Suprapubic skin (tissue), 4 donors: ENCODE measurements at regions not wholly inside any gene's neighbourhood (a gene's known extent, or its start where the extent isn't known, plus 50 kb on each side); places are given as distances from the start of the nearest gene placed in this dataset.

Experiments used
- DNase-seq, 2 donors: peaks; one replicate each; pipeline ENCODE4 v3.0.0-alpha.2; 2019; ENCODE audit warnings: low spot score in 2 of 2
- H3K27ac ChIP-seq: fragments of 200-600 bp; sonication (generic); one replicate; pipeline ENCODE4 v1.5.1; 2019
- H3K27me3 ChIP-seq: fragments of 200-600 bp; sonication (generic); one replicate; pipeline ENCODE4 v1.5.1; 2019
- H3K36me3 ChIP-seq: fragments of 200-600 bp; sonication (generic); one replicate; pipeline ENCODE4 v1.5.1; 2019
- H3K4me1 ChIP-seq: fragments of 200-600 bp; sonication (generic); one replicate; pipeline ENCODE4 v1.5.1; 2019
- H3K4me3 ChIP-seq: fragments of 200-600 bp; sonication (generic); one replicate; pipeline ENCODE4 v1.5.1; 2019; ENCODE audit warnings: mild to moderate bottlenecking
- H3K9me3 ChIP-seq: fragments of 200-600 bp; sonication (generic); one replicate; pipeline ENCODE4 v1.5.1; 2019
- EP300 ChIP-seq: sonication (generic); formaldehyde crosslinking; IDR thresholded peaks from one replicate; pipeline ENCODE4 v1.6.1; 2017; ENCODE audit warnings: antibody characterized with exemption
- POLR2A ChIP-seq, 2 donors: fragments of 450-650 bp; IDR thresholded peaks; one replicate each; pipeline ENCODE4 v1.6.1; 2017; ENCODE audit warnings: antibody characterized with exemption in 2 of 2, mild to moderate bottlenecking in 2 of 2, moderate library complexity in 2 of 2
- POLR2AphosphoS5 ChIP-seq, 3 donors: sonication (generic); formaldehyde crosslinking; IDR thresholded peaks; one replicate each; pipeline ENCODE4 v1.6.1; 2017; ENCODE audit warnings: antibody characterized with exemption in 3 of 3
- WGBS: methylation state at CpG from one replicate; pipeline ENCODE4 v1.1.5; 2018; 5-methylcytosine and 5-hydroxymethylcytosine counted together
- TF ChIP-seq, protein P1 (sequence below), 2 donors: fragments of 200-600 bp in 1 of 2; fragments of 450-650 bp in 1 of 2; sonication (generic) in 1 of 2; IDR thresholded peaks; one replicate each; pipeline ENCODE4 v1.5.1; 2016 to 2019; ENCODE audit warnings: antibody characterized with exemption in 2 of 2, mild to moderate bottlenecking in 1 of 2, moderate library complexity in 1 of 2

- peaks cover 11% of the 10 kb centered on the region for H3K4me1 ChIP-seq
- H3K9me3 ChIP-seq, result no peaks in the 10 kb centered on the region
- no peak overlapping the region for H3K27ac ChIP-seq
- DNase-seq, result no peak
- H3K27me3 ChIP-seq, result no peaks in the 10 kb centered on the region
- 73% methylated on average over 2 of the region's 2 CpGs for WGBS
- TF ChIP-seq, protein P1, sequence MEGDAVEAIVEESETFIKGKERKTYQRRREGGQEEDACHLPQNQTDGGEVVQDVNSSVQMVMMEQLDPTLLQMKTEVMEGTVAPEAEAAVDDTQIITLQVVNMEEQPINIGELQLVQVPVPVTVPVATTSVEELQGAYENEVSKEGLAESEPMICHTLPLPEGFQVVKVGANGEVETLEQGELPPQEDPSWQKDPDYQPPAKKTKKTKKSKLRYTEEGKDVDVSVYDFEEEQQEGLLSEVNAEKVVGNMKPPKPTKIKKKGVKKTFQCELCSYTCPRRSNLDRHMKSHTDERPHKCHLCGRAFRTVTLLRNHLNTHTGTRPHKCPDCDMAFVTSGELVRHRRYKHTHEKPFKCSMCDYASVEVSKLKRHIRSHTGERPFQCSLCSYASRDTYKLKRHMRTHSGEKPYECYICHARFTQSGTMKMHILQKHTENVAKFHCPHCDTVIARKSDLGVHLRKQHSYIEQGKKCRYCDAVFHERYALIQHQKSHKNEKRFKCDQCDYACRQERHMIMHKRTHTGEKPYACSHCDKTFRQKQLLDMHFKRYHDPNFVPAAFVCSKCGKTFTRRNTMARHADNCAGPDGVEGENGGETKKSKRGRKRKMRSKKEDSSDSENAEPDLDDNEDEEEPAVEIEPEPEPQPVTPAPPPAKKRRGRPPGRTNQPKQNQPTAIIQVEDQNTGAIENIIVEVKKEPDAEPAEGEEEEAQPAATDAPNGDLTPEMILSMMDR (IDR thresholded peaks at IDR 0.05), result no peak
- TF ChIP-seq POLR2A (IDR thresholded peaks at IDR 0.05) (no peak), EP300 (no peak), POLR2AphosphoS5 (IDR thresholded peaks at IDR 0.05) (no peak)
- H3K36me3 ChIP-seq, result no peaks in the 10 kb centered on the region
- no peak overlapping the region for H3K4me3 ChIP-seq
Observed at GRCh38 chr10:33506391-33506790, 171.9 kb upstream of the NRP1 start.

DNA sequence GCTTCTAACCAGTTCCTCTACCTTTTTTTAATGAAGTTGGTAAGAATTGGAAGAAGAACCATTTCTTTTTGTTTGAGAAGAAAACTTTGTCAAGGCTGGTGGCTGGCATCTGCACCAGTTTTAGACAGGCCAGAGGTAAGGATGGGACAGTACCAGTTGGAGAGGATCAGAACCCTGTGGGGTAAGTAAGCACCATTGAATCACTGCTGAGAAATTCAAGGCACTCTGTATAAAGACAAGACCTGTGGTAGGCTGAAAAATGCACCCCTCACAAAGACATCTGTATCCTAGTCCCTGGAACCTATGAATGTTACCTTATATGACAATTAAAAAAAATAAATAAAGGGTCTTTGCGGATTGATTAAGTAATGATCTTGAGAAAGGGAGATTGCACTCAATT lies 166.7 kb upstream of the NRP1 start:
- Histone ChIP-seq H3K4me1 (no peaks in the 10 kb centered on the region), H3K9me3 (no peaks in the 10 kb centered on the region), H3K4me3 (no peak overlapping the region), H3K36me3 (no peaks in the 10 kb centered on the region), H3K27me3 (no peaks in the 10 kb centered on the region), H3K27ac (no peak overlapping the region)
- TF ChIP-seq, protein P1 (IDR thresholded peaks at IDR 0.05), result no peak
- no peak for TF ChIP-seq POLR2A (IDR thresholded peaks at IDR 0.05)
- no peak for TF ChIP-seq POLR2AphosphoS5 (IDR thresholded peaks at IDR 0.05)
- TF ChIP-seq EP300, result no peak
- no peak for DNase-seq
- 91% methylated on average over 1 of the region's 1 CpG for WGBS

DNA sequence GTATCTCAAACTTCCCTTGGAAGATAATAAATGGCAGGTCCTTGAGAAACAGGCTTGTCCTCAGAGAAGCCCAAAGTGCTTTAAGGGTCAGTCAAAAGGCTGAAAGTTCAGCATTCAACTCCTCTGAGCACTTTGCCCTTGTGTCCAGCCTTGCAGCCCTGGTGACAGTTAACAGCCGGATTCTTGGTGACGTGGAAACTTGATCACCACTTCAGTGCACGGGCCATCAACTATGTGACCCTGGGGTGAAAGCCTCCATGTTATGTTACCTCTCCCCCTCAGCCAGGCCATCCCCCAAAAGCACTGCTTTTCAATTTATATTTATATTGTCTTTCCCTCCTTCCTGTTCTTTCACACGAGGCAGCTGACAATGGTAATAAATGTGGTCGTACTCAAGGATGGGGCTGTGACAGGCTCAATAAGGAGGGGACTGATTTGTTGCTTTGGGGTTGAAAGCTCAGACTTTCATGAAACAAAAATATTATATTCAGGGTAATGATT lies 164.0 kb upstream of the NRP1 start:
- WGBS, result 83% methylated on average over 5 of the region's 5 CpGs
- H3K4me1 ChIP-seq, result no peaks in the 10 kb centered on the region
- DNase-seq, result no peak
- no peaks in the 10 kb centered on the region for H3K36me3 ChIP-seq
- H3K27me3 ChIP-seq, result no peaks in the 10 kb centered on the region
- H3K9me3 ChIP-seq, result no peaks in the 10 kb centered on the region
- no peak overlapping the region for H3K27ac ChIP-seq
- TF ChIP-seq POLR2AphosphoS5 (IDR thresholded peaks at IDR 0.05) (no peak), POLR2A (IDR thresholded peaks at IDR 0.05) (no peak), EP300 (no peak)
- TF ChIP-seq, protein P1 (IDR thresholded peaks at IDR 0.05), result no peak
- no peak overlapping the region for H3K4me3 ChIP-seq

GRCh38 chr10:33497338-33497737 lies 162.9 kb upstream of the NRP1 start:
- no peak for TF ChIP-seq EP300
- no peak for TF ChIP-seq POLR2AphosphoS5 (IDR thresholded peaks at IDR 0.05)
- no peak for TF ChIP-seq POLR2A (IDR thresholded peaks at IDR 0.05)
- TF ChIP-seq, protein P1 (IDR thresholded peaks at IDR 0.05), result no peak
- H3K27ac ChIP-seq, result no peak overlapping the region

GRCh38 chr10:33496096-33496495 lies 161.6 kb upstream of the NRP1 start:
- Histone ChIP-seq H3K36me3 (no peaks in the 10 kb centered on the region), H3K4me1 (no peaks in the 10 kb centered on the region), H3K4me3 (no peak overlapping the region), H3K27me3 (no peaks in the 10 kb centered on the region), H3K27ac (no peak overlapping the region), H3K9me3 (no peaks in the 10 kb centered on the region)
- TF ChIP-seq, protein P1 (IDR thresholded peaks at IDR 0.05), result no peak
- TF ChIP-seq POLR2A (IDR thresholded peaks at IDR 0.05), result no peak
- no peak for TF ChIP-seq EP300
- TF ChIP-seq POLR2AphosphoS5 (IDR thresholded peaks at IDR 0.05), result no peak
- DNase-seq, result no peak
- 88% methylated on average over 4 of the region's 4 CpGs for WGBS

More at GRCh38 chr10:33497338-33497737, 162.9 kb upstream of the NRP1 start:
- Histone ChIP-seq H3K9me3 (no peaks in the 10 kb centered on the region), H3K4me3 (no peak overlapping the region), H3K36me3 (no peaks in the 10 kb centered on the region), H3K4me1 (no peaks in the 10 kb centered on the region), H3K27me3 (no peaks in the 10 kb centered on the region)
- 70% methylated on average over 3 of the region's 3 CpGs for WGBS
- DNase-seq, result no peak
